SIG-M5 treated with dmso at 0.1 percent for 504 hours (cell line): ENCODE measurements at regions not wholly inside any gene's neighbourhood (a gene's known extent, or its start where the extent isn't known, plus 50 kb on each side); places are given as distances from the start of the nearest gene placed in this dataset.

Experiments used
- DNase-seq: peaks from one replicate; lab custom pipeline; 2025; ENCODE audit not compliant: unreplicated experiment; lab: John Stamatoyannopoulos, UW

DNA sequence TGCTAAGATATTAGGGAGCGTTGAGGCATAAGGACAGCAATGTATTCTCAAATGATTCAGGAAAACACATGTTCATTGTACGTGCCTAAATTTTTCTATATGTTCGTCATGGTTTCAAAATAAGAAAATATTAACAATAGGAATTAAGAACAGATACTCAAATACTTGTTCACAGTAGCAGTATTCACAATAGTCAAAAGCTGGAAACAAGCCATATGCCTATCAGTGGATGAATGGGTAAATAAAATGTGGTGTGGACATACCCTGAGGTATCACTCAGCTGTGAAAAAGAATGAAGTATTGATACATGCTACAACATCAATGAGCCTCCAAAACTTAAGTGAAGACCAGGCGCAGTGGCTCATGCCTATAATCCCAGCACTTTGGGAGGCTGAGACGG lies 84.7 kb upstream of the PTER start:
- no peak for DNase-seq

GRCh38 chr10:16360001-16360400 lies 76.8 kb upstream of the PTER start:
- no peak for DNase-seq

DNA sequence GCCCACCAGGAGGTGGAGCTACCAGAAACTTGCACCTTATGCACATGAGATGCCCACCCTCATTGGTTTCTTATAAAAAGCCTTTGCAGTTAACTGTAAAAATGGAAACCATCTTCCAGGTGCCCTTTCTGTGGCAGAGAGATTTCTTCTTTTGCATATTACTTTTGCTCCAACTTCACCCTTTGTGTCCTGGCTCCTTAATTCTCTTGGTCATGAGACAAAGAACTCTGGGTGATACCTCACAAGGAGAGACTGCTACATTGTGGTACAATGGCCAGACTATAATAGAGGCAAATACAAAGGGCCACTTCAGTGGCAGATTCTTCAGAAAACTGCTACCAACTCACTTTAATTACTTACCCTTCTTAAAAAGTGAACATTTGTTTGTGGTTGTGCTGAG lies 76.4 kb upstream of the PTER start:
- no peak for DNase-seq

DNA sequence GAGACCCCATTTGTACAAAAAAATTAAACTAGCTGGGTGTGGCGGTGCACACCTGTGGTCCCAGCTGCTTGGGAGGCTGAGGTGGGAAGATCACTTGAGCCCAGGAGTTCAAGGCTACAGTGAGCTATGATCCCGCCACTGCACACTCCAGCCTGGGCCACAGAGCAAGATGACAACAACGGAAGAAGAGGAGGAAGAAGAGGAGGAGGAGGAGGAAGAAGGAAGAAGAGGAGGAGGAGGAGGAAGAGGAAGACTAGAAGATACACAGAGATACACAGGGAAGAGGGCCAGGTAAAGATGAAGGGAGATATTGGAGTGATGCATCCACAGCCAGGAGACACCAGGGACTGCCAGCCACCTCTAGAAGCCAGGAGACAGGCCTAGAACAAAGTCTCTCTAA lies 75.7 kb upstream of the PTER start:
- DNase-seq = no peak

- DNase-seq = no peak
Observed at GRCh38 chr10:16363741-16364140, 73.1 kb upstream of the PTER start.

- DNase-seq = no peak
Observed at GRCh38 chr10:16367621-16368292, 69.1 kb upstream of the PTER start.

DNA sequence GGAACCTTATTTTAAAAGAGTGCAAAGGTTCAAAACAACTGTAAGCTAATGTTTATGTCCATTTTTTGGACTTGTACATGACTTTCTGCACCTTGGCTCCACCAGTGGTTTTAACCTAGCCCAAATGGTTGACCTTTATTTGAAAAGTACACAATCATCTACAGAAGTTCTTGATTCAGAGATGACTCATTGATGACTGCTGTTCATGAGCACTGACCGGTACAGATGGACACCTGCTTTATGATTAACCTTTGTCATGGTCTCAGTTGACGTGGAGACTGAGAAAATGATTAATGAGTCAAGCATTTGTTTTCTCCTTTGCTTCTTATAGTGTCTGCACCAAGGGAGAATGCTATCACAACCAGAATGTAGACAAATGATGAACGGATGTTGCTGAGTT lies 55.7 kb upstream of the PTER start:
- peak; percentile 7 for DNase-seq

DNA sequence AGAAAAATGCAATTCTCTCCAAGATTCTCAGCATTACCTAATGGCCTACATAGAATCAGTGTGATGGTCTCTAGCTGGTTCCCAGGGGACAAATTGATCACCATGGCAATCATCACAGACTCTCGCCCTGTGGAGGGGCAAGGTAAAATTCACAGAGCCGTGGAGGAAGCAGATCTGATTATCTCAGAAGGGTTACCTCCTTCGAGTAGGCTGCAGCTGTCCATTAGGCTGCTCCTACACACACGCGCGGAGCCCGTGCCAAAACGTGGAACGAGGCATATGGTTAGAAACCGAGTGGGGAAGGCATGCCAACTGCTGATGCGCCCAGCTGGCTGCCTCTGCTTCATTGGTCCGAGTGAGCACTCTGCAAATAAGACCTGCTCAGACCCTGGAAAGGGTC lies 52.8 kb upstream of the PTER start:
- no peak for DNase-seq

DNA sequence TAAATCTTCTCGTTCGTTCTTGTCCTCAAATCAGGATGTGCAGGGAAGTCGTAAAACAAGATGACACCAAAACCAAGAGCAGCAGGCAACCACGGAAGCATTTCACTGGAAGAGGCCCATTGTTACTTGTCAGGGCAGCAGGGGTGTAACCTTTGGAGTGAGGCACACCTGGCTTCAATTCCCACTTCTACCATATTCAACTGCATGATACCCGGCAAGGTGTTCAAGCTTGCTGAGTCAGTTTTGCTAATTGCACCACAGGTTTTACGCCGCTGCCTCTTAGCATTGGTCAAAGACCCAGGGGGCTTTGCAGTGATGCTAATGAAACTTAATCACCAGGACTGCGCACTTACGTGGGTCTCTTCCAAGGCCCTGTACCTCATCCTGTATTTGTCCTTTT lies 50.0 kb upstream of the PTER start:
- no peak for DNase-seq
